ENCODE measurements at regions not wholly inside any gene's neighbourhood (a gene's known extent, or its start where the extent isn't known, plus 50 kb on each side); places are given as distances from the start of the nearest gene placed in this dataset.

DNA sequence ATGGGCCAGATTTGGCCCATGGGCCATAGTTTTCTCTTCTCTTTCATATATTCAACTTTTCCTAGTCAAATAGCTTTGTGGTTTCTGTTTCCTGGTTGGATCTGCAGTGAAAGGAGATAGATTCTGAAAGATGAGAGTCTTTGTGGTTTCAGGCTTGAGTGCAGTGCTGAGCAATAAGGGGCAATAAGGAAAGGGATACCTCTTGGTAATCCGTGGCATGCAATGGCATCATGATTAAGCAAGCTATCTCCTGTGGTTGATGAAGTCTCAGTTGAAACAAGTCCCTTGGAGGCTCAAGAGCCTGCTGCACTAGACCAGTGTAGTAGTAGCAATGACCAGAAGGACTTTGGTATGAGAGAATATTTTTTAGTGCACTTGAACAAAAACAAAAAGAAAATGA lies 187.7 kb upstream of the CNTNAP2 start (continued):
- no peak for TF ChIP-seq SIN3A (IDR thresholded peaks at IDR 0.05; ENCODE audit: low read depth, low read length)
- no peak for TF ChIP-seq ZSCAN29 (IDR thresholded peaks at IDR 0.05)
- TF ChIP-seq, protein P1, sequence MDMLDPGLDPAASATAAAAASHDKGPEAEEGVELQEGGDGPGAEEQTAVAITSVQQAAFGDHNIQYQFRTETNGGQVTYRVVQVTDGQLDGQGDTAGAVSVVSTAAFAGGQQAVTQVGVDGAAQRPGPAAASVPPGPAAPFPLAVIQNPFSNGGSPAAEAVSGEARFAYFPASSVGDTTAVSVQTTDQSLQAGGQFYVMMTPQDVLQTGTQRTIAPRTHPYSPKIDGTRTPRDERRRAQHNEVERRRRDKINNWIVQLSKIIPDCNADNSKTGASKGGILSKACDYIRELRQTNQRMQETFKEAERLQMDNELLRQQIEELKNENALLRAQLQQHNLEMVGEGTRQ (IDR thresholded peaks at IDR 0.05; ENCODE audit: borderline replicate concordance, low read depth, low read length): no peak

DNA sequence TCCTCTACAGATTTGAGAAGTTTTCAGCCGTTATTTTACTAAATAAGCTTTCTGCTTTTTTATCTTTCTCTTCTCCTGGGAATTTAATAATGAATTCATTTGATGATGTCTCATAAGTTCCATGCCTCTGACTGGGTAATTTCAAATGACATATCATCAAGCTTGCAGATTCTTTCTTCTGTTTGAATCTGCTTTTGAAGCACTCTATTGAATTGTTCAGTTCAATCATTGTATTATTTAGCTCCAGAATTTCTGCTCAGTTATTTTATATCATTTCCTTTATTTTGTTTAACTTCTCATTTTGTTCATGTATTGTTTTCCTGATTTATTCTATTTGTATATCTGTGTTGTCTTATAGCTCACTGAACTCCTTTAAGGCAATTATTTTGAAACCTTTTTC lies 196.9 kb upstream of the CNTNAP2 start:
- RAD21 ChIA-PET (ENCODE audit: unreplicated experiment): no interaction called here
- CTCF ChIA-PET: no interaction called here
- SMC1A ChIA-PET (ENCODE audit: uncharacterized antibody, unreplicated experiment): no interaction called here

More for the DNA sequence above, 196.9 kb upstream of the CNTNAP2 start:
- ATAC-seq (no peak), FAIRE-seq (no peak), DNase-seq (ENCODE audit: low read depth, low spot score) (no peak)
- Histone ChIP-seq H3K4me2 (ENCODE audit: control insufficient read depth, insufficient read depth) (no peak overlapping the region), H3K4me1 (ENCODE audit: control insufficient read depth, insufficient read depth, low read length) (no peaks in the 10 kb centered on the region), H3K27me3 (replicated peaks in 1 of 2; ENCODE audit: control insufficient read depth in 2 of 2, insufficient read depth in 2 of 2, low read length in 1 of 2) (no peaks in the 10 kb centered on the region), H2AFZ (ENCODE audit: control insufficient read depth, low read depth, low read length) (no peak overlapping the region), H3K9ac (ENCODE audit: control insufficient read depth, insufficient read depth, low read length) (no peak overlapping the region), H4K20me1 (ENCODE audit: control insufficient read depth, insufficient read depth) (no peaks in the 10 kb centered on the region), H3K9me3 (replicated peaks; ENCODE audit: control insufficient read depth, insufficient read depth, low read length) (no peaks in the 10 kb centered on the region; the same call in 2 of the 3 replicates), H3K79me2 (ENCODE audit: control insufficient read depth, insufficient read depth, low read length) (no peaks in the 10 kb centered on the region), H3K36me3 (ENCODE audit: control insufficient read depth in 2 of 2, insufficient read depth in 2 of 2, low read length in 1 of 2) (no peaks in the 10 kb centered on the region), H3K27ac (ENCODE audit: control insufficient read depth, insufficient read depth) (no peak overlapping the region), H3K4me3 (no peak overlapping the region)
- in situ Hi-C loops (cut with MboI): no loop called here
- POLR2A ChIA-PET: no interaction called here
- 0% methylated on average over 1 of the region's 1 CpG for WGBS (ENCODE audit: insufficient coverage, insufficient replicate concordance, low lambda C conversion rate, missing lambda C conversion rate)
- intact Hi-C loops (cut with micrococcal nuclease; ENCODE audit: unreplicated experiment): no loop called here
- no peak for TF ChIP-seq TCF12 (IDR thresholded peaks at IDR 0.05; ENCODE audit: low read depth, low read length)
- no peak for TF ChIP-seq NR2F1 (conservative IDR thresholded peaks at IDR 0.05)
- TF ChIP-seq PAX8 (IDR thresholded peaks at IDR 0.05): no peak
- no peak for TF ChIP-seq TBL1XR1 (IDR thresholded peaks at IDR 0.05; ENCODE audit: low read depth, low read length)
- TF ChIP-seq, protein P2, sequence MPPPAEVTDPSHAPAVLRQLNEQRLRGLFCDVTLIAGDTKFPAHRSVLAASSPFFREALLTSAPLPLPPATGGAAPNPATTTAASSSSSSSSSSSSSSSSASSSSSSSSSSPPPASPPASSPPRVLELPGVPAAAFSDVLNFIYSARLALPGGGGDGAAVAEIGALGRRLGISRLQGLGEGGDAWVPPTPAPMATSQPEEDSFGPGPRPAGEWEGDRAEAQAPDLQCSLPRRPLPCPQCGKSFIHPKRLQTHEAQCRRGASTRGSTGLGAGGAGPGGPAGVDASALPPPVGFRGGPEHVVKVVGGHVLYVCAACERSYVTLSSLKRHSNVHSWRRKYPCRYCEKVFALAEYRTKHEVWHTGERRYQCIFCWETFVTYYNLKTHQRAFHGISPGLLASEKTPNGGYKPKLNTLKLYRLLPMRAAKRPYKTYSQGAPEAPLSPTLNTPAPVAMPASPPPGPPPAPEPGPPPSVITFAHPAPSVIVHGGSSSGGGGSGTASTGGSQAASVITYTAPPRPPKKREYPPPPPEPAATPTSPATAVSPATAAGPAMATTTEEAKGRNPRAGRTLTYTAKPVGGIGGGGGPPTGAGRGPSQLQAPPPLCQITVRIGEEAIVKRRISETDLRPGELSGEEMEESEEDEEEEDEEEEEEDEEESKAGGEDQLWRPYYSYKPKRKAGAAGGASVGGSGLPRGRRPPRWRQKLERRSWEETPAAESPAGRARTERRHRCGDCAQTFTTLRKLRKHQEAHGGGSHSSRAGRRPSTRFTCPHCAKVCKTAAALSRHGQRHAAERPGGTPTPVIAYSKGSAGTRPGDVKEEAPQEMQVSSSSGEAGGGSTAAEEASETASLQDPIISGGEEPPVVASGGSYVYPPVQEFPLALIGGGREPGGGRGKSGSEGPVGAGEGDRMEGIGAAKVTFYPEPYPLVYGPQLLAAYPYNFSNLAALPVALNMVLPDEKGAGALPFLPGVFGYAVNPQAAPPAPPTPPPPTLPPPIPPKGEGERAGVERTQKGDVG (CRISPR knock-in tag; IDR thresholded peaks at IDR 0.05): no peak
- TF ChIP-seq HDAC2 (IDR thresholded peaks at IDR 0.05): no peak
- no peak for TF ChIP-seq RAD21 (IDR thresholded peaks at IDR 0.05; ENCODE audit: insufficient read depth, low read depth, low read length)
- TF ChIP-seq TARDBP (IDR thresholded peaks at IDR 0.05; ENCODE audit: borderline replicate concordance): no peak
- no TSS peak for BruUV-seq (replicated peaks)
